Gastrocnemius medialis (tissue), 4 donors: ENCODE measurements at regions not wholly inside any gene's neighbourhood (a gene's known extent, or its start where the extent isn't known, plus 50 kb on each side); places are given as distances from the start of the nearest gene placed in this dataset.

Experiments used
- CTCF ChIP-seq, 5 experiments: fragments of 450-650 bp in 3 of 5; fragments of 200-600 bp in 2 of 5; sonication (generic) in 2 of 5; IDR thresholded peaks in 4 of 5; conservative IDR thresholded peaks in 1 of 5; 1 replicate in 4 of 5; 2 replicates in 1 of 5; pipeline ENCODE4 v1.5.1; 2016 to 2019; ENCODE audit warnings: antibody characterized with exemption in 5 of 5, mild to moderate bottlenecking in 3 of 5, moderate library complexity in 3 of 5
- POLR2A ChIP-seq, 2 donors: fragments of 450-650 bp; IDR thresholded peaks; one replicate each; pipeline ENCODE4 v1.6.1; 2017; ENCODE audit warnings: antibody characterized with exemption in 2 of 2, mild to moderate bottlenecking in 2 of 2, moderate library complexity in 2 of 2

DNA sequence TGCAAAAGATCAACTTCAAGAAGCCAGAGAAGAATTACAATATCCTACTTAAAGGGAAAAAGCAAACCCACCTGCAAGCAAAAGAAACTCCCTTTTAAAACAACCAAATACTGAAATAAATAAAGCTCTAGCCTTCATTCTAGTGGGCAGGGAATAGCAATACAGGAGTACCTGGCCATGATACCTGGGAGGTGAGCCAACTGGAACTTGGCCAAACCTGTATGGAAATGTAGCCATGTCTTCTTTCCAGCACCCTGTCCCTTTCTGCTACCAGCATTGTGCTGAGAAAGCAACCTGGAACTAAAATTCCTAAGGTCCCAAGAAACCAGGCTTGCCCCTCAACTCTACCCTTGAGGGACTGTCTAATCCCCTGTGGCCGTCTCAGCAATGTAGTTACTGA, 530.0 kb downstream of the EPHB1 start:
- TF ChIP-seq POLR2A (IDR thresholded peaks at IDR 0.05), result no peak
- TF ChIP-seq CTCF (IDR thresholded peaks at IDR 0.05 in 4 of 5, conservative IDR thresholded peaks at IDR 0.05 in 1 of 5), result no peak
